ENCODE measurements at regions not wholly inside any gene's neighbourhood (a gene's known extent, or its start where the extent isn't known, plus 50 kb on each side); places are given as distances from the start of the nearest gene placed in this dataset.
A peak's percentile ranks its signal among the peaks of the same experiment; 100 is the strongest.

DNA sequence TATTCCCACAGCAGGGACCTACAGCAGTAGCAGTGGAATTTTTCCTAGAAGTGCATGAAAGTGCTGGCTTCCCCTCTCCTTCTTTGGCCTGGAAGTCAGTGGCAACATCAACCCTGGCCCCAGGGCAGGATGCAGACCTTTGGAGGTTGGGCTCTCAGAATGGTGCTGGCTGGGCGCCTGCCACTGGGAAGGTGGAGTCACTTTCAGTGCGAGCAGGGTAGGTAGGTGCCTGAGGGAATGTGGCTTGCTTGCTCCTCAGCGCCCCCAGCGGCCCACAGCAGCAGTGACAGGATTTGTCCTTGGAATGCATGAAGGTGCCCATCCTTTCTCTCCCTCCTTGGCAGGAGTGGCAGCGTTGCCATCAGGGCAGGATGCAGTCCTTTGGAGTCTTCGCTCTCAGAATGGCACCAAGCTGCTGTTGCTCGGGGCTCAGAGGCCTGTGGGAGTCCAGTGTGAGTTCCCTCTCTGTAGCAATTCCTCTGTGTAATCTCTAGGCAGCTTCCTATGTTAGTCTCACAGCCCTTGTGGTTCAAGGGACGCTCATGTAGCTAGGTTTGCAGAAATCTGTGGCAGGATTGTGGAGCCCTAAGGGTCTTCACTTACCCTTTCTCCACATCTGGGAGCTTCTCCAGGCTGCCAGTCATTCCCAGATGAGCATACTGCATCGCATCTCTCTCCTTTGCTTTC, 354.4 kb upstream of the DACH1 start:
- TF ChIP-seq, protein P1, sequence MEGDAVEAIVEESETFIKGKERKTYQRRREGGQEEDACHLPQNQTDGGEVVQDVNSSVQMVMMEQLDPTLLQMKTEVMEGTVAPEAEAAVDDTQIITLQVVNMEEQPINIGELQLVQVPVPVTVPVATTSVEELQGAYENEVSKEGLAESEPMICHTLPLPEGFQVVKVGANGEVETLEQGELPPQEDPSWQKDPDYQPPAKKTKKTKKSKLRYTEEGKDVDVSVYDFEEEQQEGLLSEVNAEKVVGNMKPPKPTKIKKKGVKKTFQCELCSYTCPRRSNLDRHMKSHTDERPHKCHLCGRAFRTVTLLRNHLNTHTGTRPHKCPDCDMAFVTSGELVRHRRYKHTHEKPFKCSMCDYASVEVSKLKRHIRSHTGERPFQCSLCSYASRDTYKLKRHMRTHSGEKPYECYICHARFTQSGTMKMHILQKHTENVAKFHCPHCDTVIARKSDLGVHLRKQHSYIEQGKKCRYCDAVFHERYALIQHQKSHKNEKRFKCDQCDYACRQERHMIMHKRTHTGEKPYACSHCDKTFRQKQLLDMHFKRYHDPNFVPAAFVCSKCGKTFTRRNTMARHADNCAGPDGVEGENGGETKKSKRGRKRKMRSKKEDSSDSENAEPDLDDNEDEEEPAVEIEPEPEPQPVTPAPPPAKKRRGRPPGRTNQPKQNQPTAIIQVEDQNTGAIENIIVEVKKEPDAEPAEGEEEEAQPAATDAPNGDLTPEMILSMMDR (conservative IDR thresholded peaks at IDR 0.05; ENCODE audit: low read depth, low read length) = peak; percentile 66
- no peak for TF ChIP-seq EZH2 (IDR thresholded peaks at IDR 0.05; ENCODE audit: low read length, unreplicated experiment)
